Non-pigmented ciliary epithelial cell (primary cell): ENCODE measurements at regions not wholly inside any gene's neighbourhood (a gene's known extent, or its start where the extent isn't known, plus 50 kb on each side); places are given as distances from the start of the nearest gene placed in this dataset.
"Not testable (repeated sequence)": the region's sequence is repeated elsewhere in the genome, so short reads cannot be mapped to it uniquely, and the experiment has no call there.

Experiments used
- DNase-seq: peaks from one replicate; pipeline ENCODE4 v3.0.0-alpha.2; 2010; ENCODE audit warnings: low read depth

DNA sequence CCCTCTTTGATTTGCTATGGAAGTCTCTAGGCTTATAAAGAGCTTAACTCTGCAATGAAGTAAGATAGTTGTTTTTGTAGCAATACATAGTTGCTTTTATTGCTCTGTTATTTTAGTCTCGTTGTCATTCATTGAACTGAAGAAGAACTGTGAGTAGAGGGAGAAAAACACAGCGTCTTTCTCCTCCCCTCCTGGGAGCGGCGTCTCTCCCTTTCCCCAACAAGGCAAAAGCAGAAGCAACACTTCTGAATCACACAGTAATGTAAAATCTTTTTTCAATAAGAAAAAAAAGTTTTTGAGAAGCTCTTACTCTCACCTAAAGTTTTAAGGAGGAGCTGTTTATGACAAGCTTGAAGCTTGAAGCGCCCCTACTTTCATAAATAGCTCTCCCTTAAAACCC lies 119.3 kb upstream of the SLC7A14 start:
- no peak for DNase-seq

DNA sequence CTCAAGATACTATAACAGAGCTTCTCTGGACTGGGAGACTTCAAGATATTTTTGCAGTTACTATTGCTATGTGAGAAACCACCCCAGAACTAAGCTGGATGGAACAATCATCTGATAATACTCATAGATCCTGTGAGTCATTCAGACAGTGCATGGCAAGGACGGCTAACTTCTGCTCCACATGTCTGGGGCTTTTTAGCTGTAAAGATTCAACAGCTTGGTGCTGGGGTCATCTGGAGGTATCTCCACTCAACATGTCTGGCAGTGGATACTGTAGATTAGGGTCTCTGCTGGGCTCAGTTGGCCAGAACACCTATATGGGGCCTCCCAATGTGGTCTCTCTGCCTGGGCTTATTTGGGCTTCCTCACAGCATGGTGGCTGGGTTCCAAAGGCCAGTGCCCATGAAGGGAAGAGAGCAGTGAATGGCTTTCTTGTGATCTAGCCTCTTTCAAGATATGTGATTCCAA lies 117.3 kb upstream of the SLC7A14 start:
- peak; percentile 92 for DNase-seq

- DNase-seq = no peak
These were observed 116.1 kb upstream of the SLC7A14 start for GRCh38 chr3:170701696-170702678.

DNA sequence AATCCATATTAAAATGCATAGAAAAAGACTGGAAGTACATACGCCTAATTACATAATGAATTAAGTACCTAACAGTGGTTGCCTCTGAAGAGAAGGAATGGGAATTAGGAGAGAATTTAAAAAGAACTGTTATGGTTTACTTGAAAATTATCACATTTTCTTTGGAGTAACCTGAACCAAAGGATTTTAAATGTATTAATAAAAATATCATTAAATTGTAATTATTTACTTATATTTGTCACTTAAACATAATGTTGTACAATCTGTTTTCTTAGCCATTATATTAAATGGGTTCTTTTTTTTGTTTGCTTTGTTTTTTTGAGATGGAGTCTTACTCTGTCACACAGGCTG lies 114.2 kb upstream of the SLC7A14 start:
- no peak for DNase-seq

GRCh38 chr3:170699158-170700053 lies 113.5 kb upstream of the SLC7A14 start:
- no peak for DNase-seq

DNA sequence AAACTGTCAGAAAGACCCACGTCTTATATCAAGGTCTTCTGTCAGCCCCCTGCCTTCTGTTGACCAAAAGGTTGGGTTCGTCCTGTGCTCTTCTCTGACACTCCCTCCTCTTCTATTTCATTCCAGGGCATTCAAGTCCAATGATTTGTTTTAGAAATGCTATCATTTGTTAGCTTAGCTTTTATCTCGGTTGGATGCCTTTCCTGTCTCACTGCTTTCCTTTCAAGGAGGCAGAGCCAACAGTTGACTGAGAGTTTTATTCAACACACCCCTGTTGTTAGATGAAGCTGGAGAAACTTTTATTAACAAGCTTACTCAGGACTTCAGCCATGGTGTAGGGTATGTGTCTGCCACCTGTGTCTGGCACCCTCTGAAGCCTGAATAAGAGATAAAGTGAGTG lies 112.0 kb upstream of the SLC7A14 start:
- DNase-seq = no peak

GRCh38 chr3:170697131-170697530 lies 111.3 kb upstream of the SLC7A14 start:
- DNase-seq = no peak

DNA sequence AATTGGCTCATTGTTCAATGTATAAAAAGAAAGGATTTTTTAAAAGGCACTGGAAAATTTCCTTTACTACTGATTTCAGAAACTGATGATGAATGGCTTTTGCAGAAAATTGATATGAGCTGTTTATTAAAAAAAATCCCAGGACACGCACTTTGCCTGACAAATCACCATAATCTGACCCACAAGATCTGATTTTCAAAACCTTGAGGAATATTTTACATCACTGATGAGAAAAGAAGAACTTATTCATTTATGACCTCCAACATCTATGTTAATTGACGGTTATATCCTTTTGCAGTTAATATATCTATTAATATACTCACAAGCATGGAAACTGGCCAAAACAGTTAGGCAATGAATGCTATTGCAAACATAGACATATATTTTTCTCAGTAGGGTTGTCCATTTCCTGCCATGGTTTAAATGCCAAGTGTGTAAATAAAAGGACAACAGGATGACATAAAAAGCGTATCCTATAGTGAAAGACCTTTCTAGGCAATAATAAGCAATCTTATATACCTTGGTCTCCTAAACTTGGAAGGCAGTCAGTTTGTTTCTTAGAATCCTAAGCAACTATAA lies 109.7 kb upstream of the SLC7A14 start:
- DNase-seq = no peak

DNA sequence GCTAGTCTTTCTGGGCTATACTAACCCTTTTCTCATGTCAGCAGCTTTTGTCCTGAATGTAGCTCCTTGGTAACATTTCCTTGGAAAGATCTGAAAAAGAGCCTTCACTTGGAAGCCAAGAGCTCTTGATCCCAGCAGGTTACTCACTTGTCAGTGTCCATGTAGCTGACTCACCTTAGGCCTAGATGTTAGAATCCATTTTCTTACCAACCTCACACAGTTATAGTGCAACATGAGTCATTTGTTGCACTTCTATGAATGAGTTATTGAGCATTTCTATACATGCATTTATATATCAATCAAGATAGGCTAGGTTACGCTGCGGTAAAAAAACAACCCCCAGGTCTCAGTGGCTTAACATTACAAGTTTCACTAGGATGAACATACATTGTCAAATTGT lies 106.8 kb upstream of the SLC7A14 start:
- no peak for DNase-seq

DNA sequence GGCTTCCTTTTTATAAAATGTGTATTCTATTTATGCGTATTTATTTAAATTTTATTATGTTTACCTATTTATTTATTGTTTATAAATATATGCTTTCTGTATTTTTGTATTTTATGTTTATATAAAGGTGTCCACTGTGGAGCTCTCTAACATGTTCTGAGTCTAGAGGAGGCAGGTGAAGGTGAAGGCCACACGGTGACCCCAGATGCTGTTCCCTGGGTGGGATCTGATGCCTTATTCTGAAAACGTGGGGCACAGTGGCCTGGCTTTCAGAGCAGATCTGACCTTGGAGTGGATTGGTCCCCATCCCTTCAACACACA lies 104.7 kb upstream of the SLC7A14 start:
- no peak for DNase-seq

GRCh38 chr3:170689893-170690660 lies 104.2 kb upstream of the SLC7A14 start:
- DNase-seq = no peak

DNA sequence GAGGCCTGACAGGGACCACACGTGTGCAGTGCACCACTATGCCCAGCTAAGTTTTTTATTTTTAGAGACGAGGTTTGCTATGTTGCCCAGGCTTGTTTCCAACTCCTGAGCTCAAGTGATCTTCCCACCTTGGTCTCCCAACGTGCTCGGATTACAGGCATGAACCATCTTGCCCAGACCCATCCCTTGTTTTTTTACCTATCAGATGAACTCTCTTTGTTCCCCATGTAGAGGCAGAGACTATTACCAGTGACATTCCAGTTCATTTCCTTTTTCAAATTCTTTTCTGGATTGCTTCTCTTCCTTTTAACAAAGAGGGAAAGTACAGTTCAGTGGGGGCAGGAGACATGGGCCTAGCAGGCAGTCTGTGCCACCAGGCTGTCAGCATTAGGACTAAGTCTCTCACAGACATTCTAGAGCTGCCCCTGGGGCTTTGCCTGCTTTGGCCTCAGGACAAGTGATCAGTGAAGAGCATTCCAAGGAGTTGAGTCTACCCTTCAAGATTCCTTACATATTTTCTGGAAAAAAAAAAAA lies 103.5 kb upstream of the SLC7A14 start:
- DNase-seq = peak; percentile 82

DNA sequence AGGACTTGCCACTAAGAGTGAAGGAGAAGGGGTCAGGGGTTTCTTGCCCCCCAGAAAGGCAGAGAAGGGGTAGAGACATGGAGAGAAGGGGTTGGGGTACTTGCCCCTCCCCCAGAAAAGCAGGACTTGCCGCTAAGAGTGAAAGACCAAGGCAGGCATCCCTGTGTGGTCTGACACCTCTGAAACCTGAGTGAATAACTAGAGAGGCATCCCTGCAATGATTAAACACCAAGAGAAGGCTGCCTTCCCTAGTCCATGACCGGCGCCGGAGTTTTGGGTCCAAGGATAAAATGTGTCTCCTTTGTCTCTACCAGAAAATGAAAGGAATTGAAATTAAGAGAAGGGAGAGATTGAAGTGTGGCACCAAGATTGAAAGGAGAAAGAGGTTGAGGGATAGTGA lies 102.3 kb upstream of the SLC7A14 start:
- DNase-seq = not testable (repeated sequence)

GRCh38 chr3:170680593-170680992 lies 94.7 kb upstream of the SLC7A14 start:
- DNase-seq = no peak

GRCh38 chr3:170679190-170679589 lies 93.3 kb upstream of the SLC7A14 start:
- no peak for DNase-seq

DNA sequence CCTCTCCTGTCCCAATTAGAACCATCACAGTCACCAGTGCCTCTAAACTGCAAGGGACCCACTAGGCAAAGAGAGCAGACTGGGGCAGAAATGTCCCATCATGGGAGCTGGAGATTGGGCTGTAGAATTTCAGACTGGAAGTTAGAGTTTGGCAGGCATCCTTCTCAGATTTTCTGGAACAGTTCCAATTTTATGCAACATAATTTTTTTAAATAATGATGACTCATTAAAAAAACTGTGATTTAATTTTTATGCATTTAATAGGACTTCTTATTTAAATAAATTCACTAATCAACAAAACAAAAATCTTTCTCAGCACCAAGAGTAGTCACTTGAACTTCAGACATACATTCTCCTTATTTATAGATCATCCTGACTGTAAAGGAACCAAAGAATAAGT lies 84.6 kb upstream of the SLC7A14 start:
- no peak for DNase-seq

GRCh38 chr3:170662986-170663385 lies 77.1 kb upstream of the SLC7A14 start:
- not testable (repeated sequence) for DNase-seq

- no peak for DNase-seq
These were observed 74.3 kb upstream of the SLC7A14 start for GRCh38 chr3:170660139-170660538.

- DNase-seq = no peak
These were observed 71.4 kb upstream of the SLC7A14 start for GRCh38 chr3:170657312-170657711.

DNA sequence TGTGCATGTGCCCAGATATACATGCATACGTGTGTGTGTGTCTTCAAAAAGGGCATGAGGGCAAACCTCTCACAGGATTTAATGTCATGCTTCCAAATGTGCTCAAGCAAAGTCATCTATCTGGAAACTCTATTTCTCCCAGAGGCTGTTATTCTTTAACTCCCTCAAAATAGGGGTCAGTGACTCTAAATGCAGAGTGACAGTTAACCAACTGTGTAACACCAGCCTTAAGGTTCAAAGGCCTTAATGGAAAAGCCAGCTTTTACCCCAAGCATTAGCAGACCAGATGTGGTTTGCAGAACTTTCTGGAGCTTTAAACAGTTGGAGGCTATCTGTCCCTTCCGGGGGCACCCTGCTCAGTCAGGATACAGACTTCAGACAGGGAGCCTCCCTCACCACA lies 70.4 kb upstream of the SLC7A14 start:
- DNase-seq = no peak

DNA sequence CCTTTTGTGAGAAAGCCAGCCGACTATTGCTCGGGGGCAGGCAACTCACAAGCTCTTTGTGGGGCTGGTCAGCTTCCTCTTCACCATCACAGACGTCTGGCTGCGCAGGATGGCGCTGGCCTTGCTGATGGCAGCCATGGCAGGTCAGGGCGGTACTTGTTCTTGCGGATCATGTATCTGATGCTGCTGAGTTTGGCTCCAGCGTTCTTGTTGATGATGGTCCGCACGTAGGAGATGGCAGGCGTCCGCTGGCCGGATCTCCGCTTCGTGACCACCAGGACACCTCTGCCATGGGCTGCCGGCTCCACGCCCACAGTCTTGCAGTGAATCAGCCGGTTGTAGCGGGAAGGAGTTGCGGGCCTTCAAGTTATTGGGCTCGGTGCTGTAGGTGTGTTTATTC lies 67.9 kb upstream of the SLC7A14 start:
- no peak for DNase-seq
